ENCODE measurements at regions not wholly inside any gene's neighbourhood (a gene's known extent, or its start where the extent isn't known, plus 50 kb on each side); places are given as distances from the start of the nearest gene placed in this dataset.

GRCh38 chr3:35500641-35501350 lies 138.5 kb upstream of the ARPP21 start:
- no peak for DNase-seq (ENCODE audit: low spot score)
- TF ChIP-seq, protein P1, sequence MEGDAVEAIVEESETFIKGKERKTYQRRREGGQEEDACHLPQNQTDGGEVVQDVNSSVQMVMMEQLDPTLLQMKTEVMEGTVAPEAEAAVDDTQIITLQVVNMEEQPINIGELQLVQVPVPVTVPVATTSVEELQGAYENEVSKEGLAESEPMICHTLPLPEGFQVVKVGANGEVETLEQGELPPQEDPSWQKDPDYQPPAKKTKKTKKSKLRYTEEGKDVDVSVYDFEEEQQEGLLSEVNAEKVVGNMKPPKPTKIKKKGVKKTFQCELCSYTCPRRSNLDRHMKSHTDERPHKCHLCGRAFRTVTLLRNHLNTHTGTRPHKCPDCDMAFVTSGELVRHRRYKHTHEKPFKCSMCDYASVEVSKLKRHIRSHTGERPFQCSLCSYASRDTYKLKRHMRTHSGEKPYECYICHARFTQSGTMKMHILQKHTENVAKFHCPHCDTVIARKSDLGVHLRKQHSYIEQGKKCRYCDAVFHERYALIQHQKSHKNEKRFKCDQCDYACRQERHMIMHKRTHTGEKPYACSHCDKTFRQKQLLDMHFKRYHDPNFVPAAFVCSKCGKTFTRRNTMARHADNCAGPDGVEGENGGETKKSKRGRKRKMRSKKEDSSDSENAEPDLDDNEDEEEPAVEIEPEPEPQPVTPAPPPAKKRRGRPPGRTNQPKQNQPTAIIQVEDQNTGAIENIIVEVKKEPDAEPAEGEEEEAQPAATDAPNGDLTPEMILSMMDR (IDR thresholded peaks at IDR 0.05) = no peak
- H3K27ac ChIP-seq = no peak overlapping the region

GRCh38 chr3:35502699-35503098 lies 136.6 kb upstream of the ARPP21 start:
- TF ChIP-seq, protein P1 (IDR thresholded peaks at IDR 0.05) = no peak
- Histone ChIP-seq H3K4me3 (no peak overlapping the region), H3K27ac (no peak overlapping the region)
- DNase-seq (ENCODE audit: low spot score) = no peak

More at GRCh38 chr3:35500641-35501350, 138.5 kb upstream of the ARPP21 start:
- H3K4me3 ChIP-seq = no peak overlapping the region

- H3K4me3 ChIP-seq = no peak overlapping the region
- no peak overlapping the region for H3K27ac ChIP-seq
- TF ChIP-seq, protein P1 (IDR thresholded peaks at IDR 0.05) = no peak
- DNase-seq (ENCODE audit: low spot score) = no peak
These were observed 134.1 kb upstream of the ARPP21 start for GRCh38 chr3:35505181-35505580.

DNA sequence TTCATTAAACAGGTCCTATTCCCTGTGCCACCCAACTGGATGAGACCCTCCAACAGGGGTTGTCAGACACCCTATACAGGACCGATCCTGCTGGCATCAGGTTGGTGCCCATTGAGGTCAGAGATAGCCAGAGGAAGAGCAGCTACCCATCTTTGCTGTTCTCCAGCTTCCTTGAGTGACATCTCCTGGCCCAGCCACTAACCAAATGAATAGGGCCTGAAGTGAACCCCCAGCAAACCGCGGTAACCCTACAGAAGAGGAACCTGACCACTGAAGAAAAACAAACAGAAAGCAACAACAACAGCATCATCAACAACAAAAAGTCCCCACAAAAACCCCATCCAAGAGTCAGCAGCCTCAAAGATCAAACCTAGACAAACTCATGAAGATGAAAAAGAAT lies 133.6 kb upstream of the ARPP21 start:
- Histone ChIP-seq H3K27ac (no peak overlapping the region), H3K4me3 (no peak overlapping the region)
- no peak for DNase-seq (ENCODE audit: low spot score)
- TF ChIP-seq, protein P1 (IDR thresholded peaks at IDR 0.05) = no peak

DNA sequence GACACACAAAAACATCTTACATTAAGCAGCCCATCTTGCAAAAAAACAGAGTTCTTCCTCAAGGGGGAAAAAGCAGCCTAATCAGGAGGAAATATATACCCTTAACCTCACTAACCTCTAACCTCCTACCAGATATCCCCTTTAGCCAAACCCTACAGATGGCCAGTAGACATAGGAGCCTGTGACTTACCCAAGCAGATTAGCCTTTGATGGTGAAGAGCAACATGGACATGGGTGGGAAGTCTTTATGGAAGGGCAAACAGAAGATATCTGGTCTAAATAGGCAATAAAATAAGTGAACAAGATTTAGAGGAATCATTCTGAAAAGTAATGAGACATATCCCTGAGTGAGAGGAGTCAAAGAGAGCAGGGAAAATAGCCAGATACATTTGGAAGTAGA lies 119.4 kb upstream of the ARPP21 start:
- DNase-seq (ENCODE audit: low spot score) = no peak
- H3K4me3 ChIP-seq = no peak overlapping the region
- TF ChIP-seq, protein P1 (IDR thresholded peaks at IDR 0.05) = no peak

DNA sequence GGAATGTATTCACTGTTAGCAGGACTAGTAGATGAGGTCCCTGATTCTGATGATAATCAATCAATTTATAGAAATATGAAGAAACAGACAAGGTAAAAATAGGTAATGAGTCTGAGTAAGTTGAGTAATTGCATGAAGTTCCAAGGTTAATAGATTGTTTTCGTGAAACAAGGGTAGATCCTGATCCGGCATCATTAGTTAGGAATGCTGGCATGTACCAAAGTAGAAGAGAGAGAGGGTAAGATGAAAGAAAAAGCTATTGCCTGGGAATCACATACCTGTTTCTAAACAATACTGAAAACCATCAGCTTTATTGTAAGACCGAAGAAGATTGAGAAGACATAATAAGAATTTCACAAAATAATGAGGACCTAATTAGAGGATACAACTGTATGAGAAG lies 118.1 kb upstream of the ARPP21 start:
- no peak for DNase-seq (ENCODE audit: low spot score)
- Histone ChIP-seq H3K27ac (no peak overlapping the region), H3K4me3 (no peak overlapping the region)
- TF ChIP-seq, protein P1 (IDR thresholded peaks at IDR 0.05) = no peak

More for the DNA sequence above, 119.4 kb upstream of the ARPP21 start:
- H3K27ac ChIP-seq = no peak overlapping the region

DNA sequence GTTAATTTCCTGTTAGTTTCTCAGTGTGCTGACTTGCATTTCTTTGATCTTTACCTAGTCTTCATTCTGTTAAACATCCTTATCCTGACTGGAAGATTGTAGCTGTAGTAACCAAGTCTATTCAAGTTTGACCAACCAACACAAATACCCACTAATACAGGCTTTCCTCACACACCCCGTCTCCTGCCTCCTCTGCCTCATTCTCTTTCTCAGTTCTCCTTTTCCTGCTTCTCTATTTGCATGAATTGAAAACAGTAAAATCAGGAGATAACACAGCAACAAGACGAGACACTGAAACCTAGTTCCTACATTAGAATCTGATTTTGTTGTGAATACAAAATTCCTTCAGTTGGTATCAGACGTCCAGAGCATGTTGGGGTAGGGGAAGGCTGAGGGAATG lies 116.9 kb upstream of the ARPP21 start:
- no peak overlapping the region for H3K4me3 ChIP-seq
- H3K27ac ChIP-seq = no peak overlapping the region
- DNase-seq (ENCODE audit: low spot score) = no peak
- TF ChIP-seq, protein P1 (IDR thresholded peaks at IDR 0.05) = no peak
